NB4 (cell line): ENCODE measurements at regions not wholly inside any gene's neighbourhood (a gene's known extent, or its start where the extent isn't known, plus 50 kb on each side); places are given as distances from the start of the nearest gene placed in this dataset.

Experiments
- MYC ChIP-seq: IDR thresholded peaks from 2 replicates; pipeline ENCODE4 v1.6.1; 2011; ENCODE audit warnings: low read depth, low read length
- POLR2A ChIP-seq: IDR thresholded peaks from 2 replicates; pipeline ENCODE4 v1.6.1; 2011; ENCODE audit warnings: mild to moderate bottlenecking; ENCODE audit not compliant: insufficient read length; ENCODE audit errors: extremely low read depth
- TF ChIP-seq, protein P1 (sequence below): IDR thresholded peaks from one replicate; pipeline ENCODE4 v1.5.1; 2012; ENCODE audit warnings: low read depth, low read length
- TF ChIP-seq, protein P2 (sequence below): IDR thresholded peaks from 2 replicates; pipeline ENCODE4 v1.6.1; 2011; ENCODE audit warnings: low read depth, low read length

DNA sequence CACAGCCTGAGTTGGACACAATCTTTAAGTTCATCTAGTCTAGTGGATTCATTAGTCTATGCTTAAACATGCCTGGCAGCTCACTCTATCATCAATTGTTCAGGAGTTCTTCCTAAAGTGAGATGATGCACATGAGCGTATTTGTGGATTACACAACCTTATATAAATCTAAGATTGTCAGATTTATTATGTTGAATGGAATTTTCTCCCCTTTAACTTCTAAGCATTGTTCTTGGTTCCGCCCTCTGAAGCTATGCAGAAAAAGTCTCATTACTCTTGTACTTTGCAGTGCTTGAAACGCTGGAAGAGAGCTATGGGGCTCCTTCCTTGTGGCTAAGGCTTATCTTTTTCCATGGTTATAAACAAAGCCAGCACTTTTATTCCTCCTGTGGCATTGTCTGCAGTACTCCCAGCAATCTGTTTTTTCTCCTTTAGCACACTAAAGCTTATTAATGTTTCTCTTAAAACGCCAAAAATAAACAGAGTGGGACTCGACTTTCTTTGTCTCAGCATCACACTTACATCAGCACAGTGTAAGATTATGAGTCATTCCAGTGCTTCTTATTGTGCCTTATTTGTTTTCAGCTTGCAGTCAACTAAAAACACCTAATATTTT, 316.8 kb upstream of the CAMK1G start:
- TF ChIP-seq, protein P1, sequence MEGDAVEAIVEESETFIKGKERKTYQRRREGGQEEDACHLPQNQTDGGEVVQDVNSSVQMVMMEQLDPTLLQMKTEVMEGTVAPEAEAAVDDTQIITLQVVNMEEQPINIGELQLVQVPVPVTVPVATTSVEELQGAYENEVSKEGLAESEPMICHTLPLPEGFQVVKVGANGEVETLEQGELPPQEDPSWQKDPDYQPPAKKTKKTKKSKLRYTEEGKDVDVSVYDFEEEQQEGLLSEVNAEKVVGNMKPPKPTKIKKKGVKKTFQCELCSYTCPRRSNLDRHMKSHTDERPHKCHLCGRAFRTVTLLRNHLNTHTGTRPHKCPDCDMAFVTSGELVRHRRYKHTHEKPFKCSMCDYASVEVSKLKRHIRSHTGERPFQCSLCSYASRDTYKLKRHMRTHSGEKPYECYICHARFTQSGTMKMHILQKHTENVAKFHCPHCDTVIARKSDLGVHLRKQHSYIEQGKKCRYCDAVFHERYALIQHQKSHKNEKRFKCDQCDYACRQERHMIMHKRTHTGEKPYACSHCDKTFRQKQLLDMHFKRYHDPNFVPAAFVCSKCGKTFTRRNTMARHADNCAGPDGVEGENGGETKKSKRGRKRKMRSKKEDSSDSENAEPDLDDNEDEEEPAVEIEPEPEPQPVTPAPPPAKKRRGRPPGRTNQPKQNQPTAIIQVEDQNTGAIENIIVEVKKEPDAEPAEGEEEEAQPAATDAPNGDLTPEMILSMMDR: no peak
- TF ChIP-seq MYC (no peak), POLR2A (no peak)
- TF ChIP-seq, protein P2, sequence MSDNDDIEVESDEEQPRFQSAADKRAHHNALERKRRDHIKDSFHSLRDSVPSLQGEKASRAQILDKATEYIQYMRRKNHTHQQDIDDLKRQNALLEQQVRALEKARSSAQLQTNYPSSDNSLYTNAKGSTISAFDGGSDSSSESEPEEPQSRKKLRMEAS: no peak
